GM23338 (cell line): ENCODE measurements at regions not wholly inside any gene's neighbourhood (a gene's known extent, or its start where the extent isn't known, plus 50 kb on each side); places are given as distances from the start of the nearest gene placed in this dataset.

Experiments
- CREB1 ChIP-seq: fragments of 250-450 bp; sonication (Bioruptor Pico); IDR thresholded peaks from 2 replicates; pipeline ENCODE4 v1.5.0; 2020; ENCODE audit warnings: low read depth, mild to moderate bottlenecking, moderate library complexity
- CTCF ChIP-seq, 2 experiments: fragments of 200-600 bp in 1 of 2; sonication (generic) in 1 of 2; conservative IDR thresholded peaks; 2 replicates each; pipeline versions ENCODE4 v1.5.1 to v1.6.1; 2016 to 2017; ENCODE audit warnings: antibody characterized with exemption in 2 of 2, low read depth in 2 of 2, mild to moderate bottlenecking in 2 of 2, moderate library complexity in 1 of 2
- EZH2phosphoT487 ChIP-seq: fragments of 200-600 bp; sonication (generic); IDR thresholded peaks from one replicate; pipeline ENCODE4 v1.8.1; 2018; ENCODE audit warnings: antibody characterized with exemption; ENCODE audit not compliant: unreplicated experiment

- TF ChIP-seq CTCF (conservative IDR thresholded peaks at IDR 0.05; ENCODE audit: low read depth in 2 of 2) (no peak), EZH2phosphoT487 (no peak), CREB1 (CRISPR knock-in tag) (no peak)
Measured at GRCh38 chr2:57656198-57656597, 390.4 kb upstream of the VRK2 start.
